ENCODE measurements at regions not wholly inside any gene's neighbourhood (a gene's known extent, or its start where the extent isn't known, plus 50 kb on each side); places are given as distances from the start of the nearest gene placed in this dataset.

- no peak for ATAC-seq
Measured at GRCh38 chr5:57863661-57864060, 381.1 kb upstream of the ACTBL2 start.

- no peak for ATAC-seq
Measured at GRCh38 chr5:57862942-57863341, 380.3 kb upstream of the ACTBL2 start.

- ATAC-seq: no peak
Measured at GRCh38 chr5:57862471-57862911, 379.9 kb upstream of the ACTBL2 start.

- no peak for ATAC-seq
Measured at GRCh38 chr5:57859626-57860025, 377.0 kb upstream of the ACTBL2 start.

GRCh38 chr5:57858905-57859304, 376.3 kb upstream of the ACTBL2 start:
- ATAC-seq: no peak

GRCh38 chr5:57857696-57858095, 375.1 kb upstream of the ACTBL2 start:
- ATAC-seq: no peak

- ATAC-seq: no peak
Measured at GRCh38 chr5:57855831-57856230, 373.2 kb upstream of the ACTBL2 start.

- no peak for ATAC-seq
Measured at GRCh38 chr5:57853929-57854697, 371.5 kb upstream of the ACTBL2 start.

GRCh38 chr5:57850109-57850508, 367.5 kb upstream of the ACTBL2 start:
- ATAC-seq: no peak

- no peak for ATAC-seq
Measured at GRCh38 chr5:57845025-57845424, 362.4 kb upstream of the ACTBL2 start.

- no peak for ATAC-seq
Measured at GRCh38 chr5:57844410-57844809, 361.8 kb upstream of the ACTBL2 start.

- no peak for ATAC-seq
Measured at GRCh38 chr5:57843059-57843367, 360.4 kb upstream of the ACTBL2 start.

- ATAC-seq: no peak
Measured at GRCh38 chr5:57842364-57843058, 359.9 kb upstream of the ACTBL2 start.

GRCh38 chr5:57841676-57842363, 359.2 kb upstream of the ACTBL2 start:
- ATAC-seq: no peak

- ATAC-seq: no peak
Measured at GRCh38 chr5:57839437-57840079, 356.9 kb upstream of the ACTBL2 start.

- ATAC-seq: no peak
Measured at GRCh38 chr5:57839025-57839424, 356.4 kb upstream of the ACTBL2 start.

- ATAC-seq: no peak
Measured at GRCh38 chr5:57836921-57837320, 354.3 kb upstream of the ACTBL2 start.

- no peak for ATAC-seq
Measured at GRCh38 chr5:57836331-57836730, 353.7 kb upstream of the ACTBL2 start.

- ATAC-seq: no peak
Measured at GRCh38 chr5:57834829-57835608, 352.4 kb upstream of the ACTBL2 start.

GRCh38 chr5:57833489-57833888, 350.9 kb upstream of the ACTBL2 start:
- no peak for ATAC-seq

GRCh38 chr5:57832875-57833274, 350.3 kb upstream of the ACTBL2 start:
- no peak for ATAC-seq

- no peak for ATAC-seq
Measured at GRCh38 chr5:57831932-57832331, 349.3 kb upstream of the ACTBL2 start.

GRCh38 chr5:57831090-57831489, 348.5 kb upstream of the ACTBL2 start:
- no peak for ATAC-seq
